ENCODE measurements at regions not wholly inside any gene's neighbourhood (a gene's known extent, or its start where the extent isn't known, plus 50 kb on each side); places are given as distances from the start of the nearest gene placed in this dataset.

DNA sequence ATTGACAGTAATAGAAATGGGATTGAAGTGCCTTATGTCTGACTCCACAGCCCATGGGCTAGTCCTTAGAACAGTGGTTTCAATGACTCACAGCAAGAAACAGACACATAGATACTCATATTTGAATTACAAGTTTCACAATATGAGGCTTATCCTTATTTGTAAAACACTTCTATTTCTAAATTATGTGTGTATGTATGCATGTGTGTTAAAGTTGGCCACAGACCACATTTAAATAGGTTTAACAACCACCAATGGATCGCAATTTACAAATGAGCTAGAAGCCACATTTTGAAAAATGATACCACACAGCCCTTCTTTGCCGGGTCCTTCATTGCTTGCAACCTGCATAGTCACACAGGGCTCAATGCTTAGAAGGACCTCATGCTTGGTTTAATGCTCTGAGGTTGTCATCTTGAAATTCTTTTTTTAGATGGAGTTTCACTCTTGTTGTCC lies 157.8 kb upstream of the PREP start:
- TF ChIP-seq, protein P1, sequence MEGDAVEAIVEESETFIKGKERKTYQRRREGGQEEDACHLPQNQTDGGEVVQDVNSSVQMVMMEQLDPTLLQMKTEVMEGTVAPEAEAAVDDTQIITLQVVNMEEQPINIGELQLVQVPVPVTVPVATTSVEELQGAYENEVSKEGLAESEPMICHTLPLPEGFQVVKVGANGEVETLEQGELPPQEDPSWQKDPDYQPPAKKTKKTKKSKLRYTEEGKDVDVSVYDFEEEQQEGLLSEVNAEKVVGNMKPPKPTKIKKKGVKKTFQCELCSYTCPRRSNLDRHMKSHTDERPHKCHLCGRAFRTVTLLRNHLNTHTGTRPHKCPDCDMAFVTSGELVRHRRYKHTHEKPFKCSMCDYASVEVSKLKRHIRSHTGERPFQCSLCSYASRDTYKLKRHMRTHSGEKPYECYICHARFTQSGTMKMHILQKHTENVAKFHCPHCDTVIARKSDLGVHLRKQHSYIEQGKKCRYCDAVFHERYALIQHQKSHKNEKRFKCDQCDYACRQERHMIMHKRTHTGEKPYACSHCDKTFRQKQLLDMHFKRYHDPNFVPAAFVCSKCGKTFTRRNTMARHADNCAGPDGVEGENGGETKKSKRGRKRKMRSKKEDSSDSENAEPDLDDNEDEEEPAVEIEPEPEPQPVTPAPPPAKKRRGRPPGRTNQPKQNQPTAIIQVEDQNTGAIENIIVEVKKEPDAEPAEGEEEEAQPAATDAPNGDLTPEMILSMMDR (IDR thresholded peaks at IDR 0.05; ENCODE audit: low read depth, low read length, poor library complexity, severe bottlenecking): no peak
- TF ChIP-seq EZH2phosphoT487 (IDR thresholded peaks at IDR 0.05; ENCODE audit: borderline replicate concordance, low read length): no peak
- Histone ChIP-seq H3K9me3 (ENCODE audit: control insufficient read depth, insufficient read depth, low read length) (no peaks in the 10 kb centered on the region), H3K27me3 (ENCODE audit: control insufficient read depth, low read length) (no peaks in the 10 kb centered on the region), H3K27ac (ENCODE audit: low read depth, low read length) (no peak overlapping the region), H3K4me2 (ENCODE audit: low read length) (no peak overlapping the region), H3K79me2 (ENCODE audit: control insufficient read depth, low read length) (no peaks in the 10 kb centered on the region), H3K9me2 (replicated peaks; ENCODE audit: control insufficient read depth, low read length) (no peaks in the 10 kb centered on the region), H3K4me3 (ENCODE audit: low read length) (no peak overlapping the region), H4K20me1 (ENCODE audit: control insufficient read depth, insufficient read depth, low read depth, low read length) (no peaks in the 10 kb centered on the region), H3K4me1 (ENCODE audit: control insufficient read depth, low read length) (no peaks in the 10 kb centered on the region), H3K36me3 (ENCODE audit: control insufficient read depth, low read length) (no peaks in the 10 kb centered on the region), H3F3A (ENCODE audit: control insufficient read depth, insufficient read depth) (no peaks in the 10 kb centered on the region)

DNA sequence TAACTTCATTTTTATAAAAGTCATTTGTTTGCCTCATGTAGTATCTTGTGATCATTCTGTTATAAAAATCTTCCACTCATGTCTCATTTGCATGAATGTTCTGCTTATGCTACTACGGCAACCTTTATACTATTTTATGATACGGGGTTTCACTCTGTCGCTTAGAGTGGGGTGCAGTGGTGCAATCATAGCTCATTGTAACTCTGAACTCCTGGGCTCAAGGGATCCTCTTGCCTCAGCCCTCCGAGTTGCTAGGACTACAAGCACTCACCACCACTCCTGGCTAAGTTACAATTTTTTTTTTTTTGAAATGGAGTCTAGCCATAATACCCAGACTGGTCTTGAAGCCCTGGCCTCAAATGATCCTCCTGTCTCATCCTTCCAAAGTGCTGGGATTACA lies 154.4 kb upstream of the PREP start:
- Histone ChIP-seq H3K4me2 (ENCODE audit: low read length) (no peak overlapping the region), H3K9me2 (replicated peaks; ENCODE audit: control insufficient read depth, low read length) (no peaks in the 10 kb centered on the region)
- TF ChIP-seq, protein P1 (IDR thresholded peaks at IDR 0.05; ENCODE audit: low read depth, low read length, poor library complexity, severe bottlenecking): no peak
- no peak for TF ChIP-seq EZH2phosphoT487 (IDR thresholded peaks at IDR 0.05; ENCODE audit: borderline replicate concordance, low read length)

DNA sequence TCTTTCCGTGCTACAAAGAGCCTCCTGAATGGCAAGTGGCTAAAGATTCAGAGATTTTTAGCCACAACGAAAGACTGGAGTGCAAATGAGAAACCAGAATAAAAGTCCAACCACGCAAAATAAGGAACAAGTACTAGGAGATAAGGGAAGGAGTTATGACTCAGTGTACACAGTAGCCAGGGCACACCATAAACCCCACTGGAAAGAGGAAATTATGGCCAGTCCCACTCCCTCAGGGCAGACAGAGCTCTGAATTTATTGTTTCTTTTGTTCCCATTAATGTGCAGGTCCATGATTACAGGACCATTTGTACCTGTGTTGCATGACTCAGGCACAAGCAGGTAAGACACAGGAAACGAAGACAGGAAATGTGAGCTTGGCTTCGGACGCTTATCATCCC lies 150.3 kb upstream of the PREP start:
- no peaks in the 10 kb centered on the region for H3K4me1 ChIP-seq (ENCODE audit: control insufficient read depth, low read length)
- no peaks in the 10 kb centered on the region for H3K79me2 ChIP-seq (ENCODE audit: control insufficient read depth, low read length)
- no peak overlapping the region for H3K4me2 ChIP-seq (ENCODE audit: low read length)
- no peaks in the 10 kb centered on the region for H3F3A ChIP-seq (ENCODE audit: control insufficient read depth, insufficient read depth)
- no peak overlapping the region for H3K4me3 ChIP-seq (ENCODE audit: low read length)
- H3K27me3 ChIP-seq (ENCODE audit: control insufficient read depth, low read length): no peaks in the 10 kb centered on the region
- no peaks in the 10 kb centered on the region for H3K36me3 ChIP-seq (ENCODE audit: control insufficient read depth, low read length)
- H3K27ac ChIP-seq (ENCODE audit: low read depth, low read length): no peak overlapping the region
- H4K20me1 ChIP-seq (ENCODE audit: control insufficient read depth, insufficient read depth, low read depth, low read length): no peaks in the 10 kb centered on the region
- H3K9me3 ChIP-seq (ENCODE audit: control insufficient read depth, insufficient read depth, low read length): no peaks in the 10 kb centered on the region
- H3K9me2 ChIP-seq (replicated peaks; ENCODE audit: control insufficient read depth, low read length): no peaks in the 10 kb centered on the region
- TF ChIP-seq, protein P1 (IDR thresholded peaks at IDR 0.05; ENCODE audit: low read depth, low read length, poor library complexity, severe bottlenecking): no peak
- no peak for TF ChIP-seq EZH2phosphoT487 (IDR thresholded peaks at IDR 0.05; ENCODE audit: borderline replicate concordance, low read length)

More for the DNA sequence above, 154.4 kb upstream of the PREP start:
- Histone ChIP-seq H3K36me3 (ENCODE audit: control insufficient read depth, low read length) (no peaks in the 10 kb centered on the region), H3F3A (ENCODE audit: control insufficient read depth, insufficient read depth) (no peaks in the 10 kb centered on the region), H3K27ac (ENCODE audit: low read depth, low read length) (no peak overlapping the region), H3K27me3 (ENCODE audit: control insufficient read depth, low read length) (no peaks in the 10 kb centered on the region), H3K9me3 (ENCODE audit: control insufficient read depth, insufficient read depth, low read length) (no peaks in the 10 kb centered on the region), H3K79me2 (ENCODE audit: control insufficient read depth, low read length) (no peaks in the 10 kb centered on the region), H4K20me1 (ENCODE audit: control insufficient read depth, insufficient read depth, low read depth, low read length) (no peaks in the 10 kb centered on the region), H3K4me3 (ENCODE audit: low read length) (no peak overlapping the region), H3K4me1 (ENCODE audit: control insufficient read depth, low read length) (no peaks in the 10 kb centered on the region)

Measured in DOHH2 (cell line).